Epithelial cell of esophagus (primary cell): ENCODE measurements at regions not wholly inside any gene's neighbourhood (a gene's known extent, or its start where the extent isn't known, plus 50 kb on each side); places are given as distances from the start of the nearest gene placed in this dataset.

Source experiments
- DNase-seq: peaks from one replicate; pipeline ENCODE4 v3.0.0; 2010; ENCODE audit warnings: low read depth
- H3K4me3 ChIP-seq: 2 replicates; pipeline ENCODE4 v1.5.1; 2011; ENCODE audit warnings: mild to moderate bottlenecking, low read length, control low read depth
- CTCF ChIP-seq: IDR thresholded peaks from 2 replicates; pipeline ENCODE4 v1.5.1; 2011; ENCODE audit warnings: low read depth, mild to moderate bottlenecking, low read length, control low read depth, inconsistent platforms; ENCODE audit not compliant: insufficient read depth; ENCODE audit errors: missing control alignments

GRCh38 chr5:125411744-125412560 is 665.5 kb upstream of the ZNF608 start:
- no peak overlapping the region for H3K4me3 ChIP-seq
- TF ChIP-seq CTCF: peak; percentile 36
- DNase-seq: peak; percentile 74

DNA sequence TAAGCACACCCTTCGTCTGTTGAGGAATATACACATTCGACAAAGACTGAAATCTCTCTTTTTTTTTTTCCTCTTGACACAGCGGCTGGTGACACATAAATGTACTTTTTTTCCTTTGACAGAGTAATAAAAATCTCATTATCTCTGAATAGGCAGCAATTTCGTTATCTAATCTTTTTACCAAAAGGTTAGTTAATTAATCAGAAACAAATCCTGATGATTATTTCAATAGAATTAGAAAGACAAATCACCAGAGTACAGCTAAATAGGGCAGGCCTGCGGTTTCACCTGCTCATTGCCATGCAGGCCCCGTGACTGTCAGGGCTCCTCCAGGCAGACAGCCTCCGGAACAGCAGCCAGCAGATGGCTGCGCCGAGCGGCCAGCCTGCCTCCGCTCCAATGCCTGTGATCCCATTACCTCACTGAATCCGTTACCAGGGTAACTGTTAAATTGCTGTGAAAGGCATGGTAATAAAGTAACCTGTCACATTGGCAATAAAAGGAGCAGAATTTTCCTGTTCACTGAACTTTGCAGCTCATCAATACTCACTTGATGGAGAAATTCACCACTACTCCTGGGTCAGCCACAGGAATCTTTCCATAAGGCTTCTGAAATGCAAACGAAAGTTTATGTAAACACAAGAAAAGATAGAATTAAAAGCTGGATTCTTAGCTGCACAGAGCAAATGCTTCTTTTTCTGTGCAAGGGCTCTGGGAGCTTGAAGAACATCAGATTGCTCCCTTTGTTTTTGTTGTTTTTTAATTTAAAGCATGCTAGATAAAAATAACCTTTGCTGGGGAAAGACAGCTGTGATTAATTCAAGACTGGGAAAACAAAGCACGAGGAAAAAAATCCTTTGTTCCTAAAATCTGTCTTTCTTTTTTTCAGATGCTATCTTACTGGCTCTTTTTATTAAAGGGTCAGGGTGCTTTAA is 666.4 kb upstream of the ZNF608 start:
- peak; percentile 75 for DNase-seq

GRCh38 chr5:125413496-125414274 is 667.2 kb upstream of the ZNF608 start:
- TF ChIP-seq CTCF: no peak
- no peak for DNase-seq
- H3K4me3 ChIP-seq: no peak overlapping the region

More for the DNA sequence above, 666.4 kb upstream of the ZNF608 start:
- TF ChIP-seq CTCF: peak; percentile 39
- H3K4me3 ChIP-seq: no peak overlapping the region

GRCh38 chr5:125415126-125415525 is 668.7 kb upstream of the ZNF608 start:
- no peak overlapping the region for H3K4me3 ChIP-seq
- TF ChIP-seq CTCF: no peak
- no peak for DNase-seq

DNA sequence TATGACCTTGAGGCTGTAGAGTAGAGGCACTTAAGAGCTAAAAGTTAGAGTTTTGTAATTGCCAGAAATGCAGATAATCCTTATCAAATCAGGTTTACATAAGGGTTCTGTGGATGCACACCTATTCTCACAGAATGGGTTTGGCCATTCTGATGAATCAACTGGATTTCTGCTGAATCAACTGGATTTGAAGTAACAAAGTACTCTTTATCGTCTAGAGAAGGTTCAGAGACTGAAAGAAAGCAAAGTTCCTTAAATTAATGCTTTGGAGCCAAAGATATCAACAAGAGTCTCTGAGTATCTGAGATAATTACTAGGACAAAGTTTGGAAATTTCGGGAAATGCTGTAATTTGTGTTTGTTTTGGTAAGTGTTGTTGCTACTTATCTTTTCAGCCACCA is 669.6 kb upstream of the ZNF608 start:
- no peak for TF ChIP-seq CTCF
- no peak for DNase-seq
- no peak overlapping the region for H3K4me3 ChIP-seq

- DNase-seq: no peak
- no peak overlapping the region for H3K4me3 ChIP-seq
- TF ChIP-seq CTCF: no peak
Measured at GRCh38 chr5:125421006-125421405, 674.6 kb upstream of the ZNF608 start.
